H1 (cell line): ENCODE measurements at regions not wholly inside any gene's neighbourhood (a gene's known extent, or its start where the extent isn't known, plus 50 kb on each side); places are given as distances from the start of the nearest gene placed in this dataset.

Experiments
- CTCF ChIA-PET: fragments of 300-600 bp; sonication (Branson Sonifier 250); formaldehyde crosslinking; loops from one replicate; lab custom pipeline; 2021; ENCODE audit not compliant: partially characterized antibody; lab: Charles Lee
- POLR2A ChIA-PET: fragments of 300-600 bp; sonication (Branson Sonifier 250); formaldehyde crosslinking; loops from one replicate; lab custom pipeline; 2021; ENCODE audit warnings: inconsistent platforms; ENCODE audit not compliant: partially characterized antibody; lab: Charles Lee
- DNase-seq, 2 experiments: peaks; one replicate each; pipeline versions ENCODE4 v3.0.0 to v3.0.0-alpha.2; 2010 to 2022; ENCODE audit warnings: low spot score in 2 of 2, low read depth in 1 of 2, mixed read lengths in 1 of 2
- FAIRE-seq: peaks from 2 replicates; lab custom pipeline; 2011; peaks lifted over from hg19 to GRCh38; lab: Jason Lieb, UNC
- H2AFZ ChIP-seq: 2 replicates; pipeline ENCODE4 v1.8.1; 2012; ENCODE audit warnings: low read length, inconsistent platforms
- H2AK5ac ChIP-seq: 2 replicates; pipeline ENCODE4 v1.6.1; 2013; ENCODE audit warnings: low read depth, low read length
- H2BK120ac ChIP-seq: replicated peaks from 2 replicates; pipeline ENCODE3; 2013; ENCODE audit warnings: low read depth, low read length, inconsistent platforms
- H2BK12ac ChIP-seq: 2 replicates; pipeline ENCODE4 v1.6.1; 2013; ENCODE audit warnings: low read depth, low read length
- H2BK15ac ChIP-seq: 2 replicates; pipeline ENCODE4 v1.6.1; 2013; ENCODE audit warnings: low read length
- H2BK20ac ChIP-seq: 2 replicates; pipeline ENCODE4 v1.6.1; 2013; ENCODE audit warnings: low read length
- H2BK5ac ChIP-seq: 2 replicates; pipeline ENCODE4 v1.6.1; 2013; ENCODE audit warnings: low read depth, low read length
- H3K14ac ChIP-seq: 2 replicates; pipeline ENCODE4 v1.6.1; 2013; ENCODE audit warnings: inconsistent platforms; ENCODE audit not compliant: insufficient read length
- H3K18ac ChIP-seq: 2 replicates; pipeline ENCODE4 v1.6.1; 2013; ENCODE audit warnings: low read length; ENCODE audit errors: extremely low read depth
- H3K23ac ChIP-seq: 2 replicates; pipeline ENCODE4 v1.6.1; 2013; ENCODE audit warnings: inconsistent platforms; ENCODE audit not compliant: insufficient read length
- H3K23me2 ChIP-seq: 2 replicates; pipeline ENCODE4 v1.6.1; 2013; ENCODE audit warnings: low read depth, low read length
- H3K27ac ChIP-seq: 2 replicates; pipeline ENCODE4 v1.6.1; 2011; ENCODE audit warnings: low read depth, low read length, inconsistent platforms
- H3K27me3 ChIP-seq, 4 experiments: replicated peaks in 1 of 4; 1 replicate in 1 of 4; 2 replicates in 3 of 4; pipeline versions ENCODE4 v1.6.1 to v1.8.1; 2011 to 2013; ENCODE audit warnings: low read length in 3 of 4, mild to moderate bottlenecking in 3 of 4, inconsistent platforms in 2 of 4, mixed read lengths in 2 of 4, moderate library complexity in 1 of 4; ENCODE audit not compliant: control insufficient read depth in 3 of 4, insufficient read depth in 3 of 4; ENCODE audit errors: extremely low read depth in 1 of 4
- H3K36me3 ChIP-seq, 4 experiments: 2 replicates each; pipeline versions ENCODE4 v1.6.1 to v1.8.1; 2011 to 2013; ENCODE audit warnings: mild to moderate bottlenecking in 4 of 4, low read length in 3 of 4, moderate library complexity in 2 of 4, control low read depth in 1 of 4, inconsistent platforms in 1 of 4; ENCODE audit not compliant: insufficient read depth in 4 of 4, control insufficient read depth in 2 of 4
- H3K4ac ChIP-seq: replicated peaks from 2 replicates; pipeline ENCODE3; 2013; ENCODE audit warnings: low read length, low read depth, mixed read lengths, inconsistent platforms; ENCODE audit not compliant: insufficient read length
- H3K4me1 ChIP-seq, 4 experiments: replicated peaks in 1 of 4; 1 replicate in 1 of 4; 2 replicates in 3 of 4; pipeline versions ENCODE4 v1.6.1 to v1.8.1; 2011 to 2013; ENCODE audit warnings: low read length in 3 of 4, inconsistent platforms in 2 of 4, mixed read lengths in 1 of 4; ENCODE audit not compliant: insufficient read depth in 4 of 4, control insufficient read depth in 3 of 4
- H3K4me2 ChIP-seq, 2 experiments: 2 replicates each; pipeline versions ENCODE4 v1.6.1 to v1.8.1; 2011 to 2013; ENCODE audit warnings: low read depth in 2 of 2, low read length in 2 of 2, control low read depth in 1 of 2, inconsistent platforms in 1 of 2, mild to moderate bottlenecking in 1 of 2; ENCODE audit not compliant: insufficient read depth in 1 of 2
- H3K4me3 ChIP-seq, 4 experiments: fragments of 200-600, 300-600 bp in 1 of 4; sonication (generic), shearing (Covaris generic), sonication (Bioruptor Twin) in 1 of 4; 2 replicates each; pipeline versions ENCODE4 v1.5.1 to v1.8.1; 2011 to 2016; ENCODE audit warnings: low read length in 4 of 4, low read depth in 3 of 4, control low read depth in 2 of 4, inconsistent platforms in 2 of 4, mild to moderate bottlenecking in 2 of 4, mixed read lengths in 1 of 4, moderate library complexity in 1 of 4; ENCODE audit not compliant: insufficient read depth in 2 of 4; ENCODE audit errors: extremely low read depth in 1 of 4
- H3K56ac ChIP-seq: replicated peaks from 2 replicates; pipeline ENCODE3; 2013; ENCODE audit warnings: low read depth, mild to moderate bottlenecking, mixed read lengths, low read length, inconsistent platforms; ENCODE audit not compliant: insufficient read length
- H3K79me1 ChIP-seq: 2 replicates; pipeline ENCODE4 v1.6.1; 2013; ENCODE audit warnings: low read depth, low read length, control low read depth
- H3K79me2 ChIP-seq, 2 experiments: 2 replicates each; pipeline versions ENCODE4 v1.6.1 to v1.8.1; 2012 to 2013; ENCODE audit warnings: low read length in 2 of 2, mild to moderate bottlenecking in 2 of 2, inconsistent platforms in 1 of 2; ENCODE audit not compliant: insufficient read depth in 2 of 2, control insufficient read depth in 1 of 2
- H3K9ac ChIP-seq, 4 experiments: replicated peaks in 1 of 4; 1 replicate in 1 of 4; 2 replicates in 3 of 4; pipeline versions ENCODE4 v1.6.1 to v1.8.1; 2011 to 2013; ENCODE audit warnings: low read depth in 3 of 4, low read length in 3 of 4, control low read depth in 2 of 4, mild to moderate bottlenecking in 2 of 4, moderate library complexity in 2 of 4, inconsistent platforms in 1 of 4; ENCODE audit errors: extremely low read depth in 1 of 4
- H3K9me3 ChIP-seq, 2 experiments: 2 replicates each; pipeline versions ENCODE4 v1.6.1 to v1.8.1; 2012 to 2013; ENCODE audit warnings: mild to moderate bottlenecking in 2 of 2, moderate library complexity in 2 of 2, control low read depth in 1 of 2, inconsistent platforms in 1 of 2, low read depth in 1 of 2, low read length in 1 of 2, mixed read lengths in 1 of 2; ENCODE audit not compliant: insufficient read depth in 2 of 2
- H4K20me1 ChIP-seq, 2 experiments: replicated peaks in 1 of 2; 2 replicates each; pipeline versions ENCODE3 to v1.8.1; 2011 to 2013; ENCODE audit warnings: inconsistent platforms in 2 of 2, low read length in 2 of 2, mild to moderate bottlenecking in 1 of 2; ENCODE audit not compliant: insufficient read depth in 2 of 2, control insufficient read depth in 1 of 2
- H4K5ac ChIP-seq: 2 replicates; pipeline ENCODE4 v1.6.1; 2013; ENCODE audit warnings: low read length, low read depth, mixed read lengths, inconsistent platforms; ENCODE audit not compliant: insufficient read length
- H4K8ac ChIP-seq: 2 replicates; pipeline ENCODE4 v1.8.0; 2013; ENCODE audit warnings: mild to moderate bottlenecking, moderate library complexity, low read length, inconsistent platforms; ENCODE audit not compliant: insufficient read depth; ENCODE audit errors: extremely low read depth
- H4K91ac ChIP-seq: replicated peaks from 2 replicates; pipeline ENCODE3; 2013; ENCODE audit warnings: low read length, mixed read lengths, inconsistent platforms; ENCODE audit not compliant: insufficient read length
- BACH1 ChIP-seq: IDR thresholded peaks from 2 replicates; pipeline ENCODE4 v1.6.1; 2012; ENCODE audit warnings: low read length, improper control_type of control experiment
- EZH2 ChIP-seq: fragments of 200-600 bp; sonication (generic); IDR thresholded peaks from 2 replicates; pipeline ENCODE4 v1.7.1; 2012; ENCODE audit warnings: low read depth, mild to moderate bottlenecking, moderate library complexity, low read length, inconsistent platforms; ENCODE audit not compliant: severe bottlenecking
- FOSL1 ChIP-seq: IDR thresholded peaks from 2 replicates; pipeline ENCODE4 v1.6.1; 2011; ENCODE audit warnings: mild to moderate bottlenecking, low read depth, low read length, moderate library complexity; ENCODE audit not compliant: insufficient read depth
- JUND ChIP-seq: IDR thresholded peaks from 2 replicates; pipeline ENCODE4 v1.6.1; 2011; ENCODE audit warnings: mild to moderate bottlenecking, improper control_type of control experiment, low read length
- PHF8 ChIP-seq: fragments of 200-600 bp; sonication (generic); conservative IDR thresholded peaks from 2 replicates; pipeline ENCODE4 v1.7.1; 2012; ENCODE audit warnings: low read depth, mild to moderate bottlenecking, inconsistent platforms, low read length, moderate library complexity
- SUZ12 ChIP-seq: fragments of 200-600 bp; sonication (generic); IDR thresholded peaks from 2 replicates; pipeline ENCODE4 v1.6.1; 2012; ENCODE audit warnings: mild to moderate bottlenecking, inconsistent platforms, low read length, moderate library complexity, mixed read lengths
- TEAD4 ChIP-seq: IDR thresholded peaks from 2 replicates; pipeline ENCODE4 v1.6.1; 2012; ENCODE audit warnings: low read depth, low read length, inconsistent platforms, mixed read lengths
- WGBS, 2 experiments: shearing (Covaris generic) in 1 of 2; methylation state at CpG; one replicate each; pipeline versions ENCODE4 v1.1.6 to v1.1.7; 2013 to 2015; ENCODE audit warnings: low lambda C conversion rate in 2 of 2, mixed read lengths in 2 of 2, inconsistent platforms in 1 of 2, low coverage in 1 of 2, missing lambda C conversion rate in 1 of 2; ENCODE audit not compliant: insufficient replicate concordance in 2 of 2, insufficient coverage in 1 of 2, insufficient read length in 1 of 2; ENCODE audit errors: extremely low coverage in 1 of 2, missing lambda C conversion rate in 1 of 2; 5-methylcytosine and 5-hydroxymethylcytosine counted together

GRCh38 chr20:55090286-55090685 lies 614.9 kb downstream of the DOK5 start:
- Histone ChIP-seq H3K27ac (no peak overlapping the region), H3K79me1 (no peaks in the 10 kb centered on the region)

More at GRCh38 chr20:55090286-55090685, 614.9 kb downstream of the DOK5 start:
- Histone ChIP-seq H4K91ac (no peak overlapping the region), H3K9ac (no peak overlapping the region), H4K5ac (no peak overlapping the region), H2AFZ (no peak overlapping the region), H3K27me3 (no peaks in the 10 kb centered on the region), H3K23me2 (no peaks in the 10 kb centered on the region; the same call in 1 of the 2 replicates), H3K23ac (no peak overlapping the region), H3K79me2 (no peaks in the 10 kb centered on the region), H4K20me1 (no peaks in the 10 kb centered on the region), H3K4ac (no peak overlapping the region), H3K4me1 (peaks cover 0 to 6% (median 2%) of the 10 kb centered on the region in 4 experiments; a peak in 1 of 7 replicates), H3K4me3 (no peak overlapping the region), H3K36me3 (no peaks in the 10 kb centered on the region), H2AK5ac (no peak overlapping the region), H4K8ac (no peak overlapping the region), H3K56ac (no peak overlapping the region), H3K4me2 (no peak overlapping the region), H3K9me3 (no peaks in the 10 kb centered on the region), H2BK12ac (no peak overlapping the region), H2BK120ac (no peak overlapping the region), H3K18ac (no peak overlapping the region), H3K14ac (no peak overlapping the region), H2BK15ac (no peak overlapping the region), H2BK5ac (no peak overlapping the region), H2BK20ac (no peak overlapping the region)
- 69% methylated on average over 4 of the region's 4 CpGs; no CpG with 5 or more reads in 1 of the 2 experiments for WGBS, 2 experiments
- DNase-seq (no peak), FAIRE-seq (no peak)
- ChIA-PET CTCF (interaction anchor here (0.8 kb wide), 1 partner anchor 32 kb away, joined by 3 read pairs; no protein-coding TSS in a partner anchor), POLR2A (no interaction called here)
- TF ChIP-seq EZH2 (no peak), FOSL1 (no peak), TEAD4 (no peak), JUND (no peak), BACH1 (no peak), PHF8 (no peak), SUZ12 (no peak)
